Right lobe of liver (tissue), 6 donors: ENCODE measurements at regions not wholly inside any gene's neighbourhood (a gene's known extent, or its start where the extent isn't known, plus 50 kb on each side); places are given as distances from the start of the nearest gene placed in this dataset.
"Not testable (repeated sequence)": the region's sequence is repeated elsewhere in the genome, so short reads cannot be mapped to it uniquely, and the experiment has no call there.

Source experiments
- ATAC-seq, 4 donors: fragments of 200-7000 bp; cut with Tn5 transposase; one replicate each; pipeline ENCODE4 v1.9.1; 2020; ENCODE audit warnings: mild to moderate bottlenecking in 4 of 4, moderate library complexity in 4 of 4
- DNase-seq, 3 donors: peaks; one replicate each; pipeline ENCODE4 v3.0.0-alpha.2; 2020
- H3K27ac ChIP-seq, 3 donors: fragments of 200-600 bp; one replicate each; pipeline ENCODE4 v1.8.0; 2022
- H3K27me3 ChIP-seq, 2 donors: fragments of 200-600 bp; one replicate each; pipeline ENCODE4 v1.8.0; 2022
- H3K36me3 ChIP-seq, 4 donors: fragments of 200-600 bp; sonication (generic) in 1 of 4; one replicate each; pipeline versions ENCODE4 v1.5.1 to v1.8.0; 2017 to 2022; ENCODE audit warnings: control low read depth in 1 of 4
- H3K4me1 ChIP-seq, 4 donors: fragments of 200-600 bp; sonication (generic) in 1 of 4; one replicate each; pipeline versions ENCODE4 v1.5.1 to v1.8.0; 2017 to 2022; ENCODE audit warnings: control low read depth in 1 of 4
- H3K4me3 ChIP-seq, 3 donors: fragments of 200-600 bp; one replicate each; pipeline ENCODE4 v1.8.0; 2022
- H3K9me3 ChIP-seq, 4 donors: fragments of 200-600 bp; sonication (generic) in 1 of 4; one replicate each; pipeline versions ENCODE4 v1.5.1 to v1.8.0; 2017 to 2022; ENCODE audit warnings: control low read depth in 1 of 4
- CTCF ChIP-seq, 4 donors: fragments of 200-600 bp in 3 of 4; fragments of 450-650 bp in 1 of 4; IDR thresholded peaks; one replicate each; pipeline versions ENCODE4 v1.5.1 to v1.8.0; 2016 to 2022; ENCODE audit warnings: antibody characterized with exemption in 4 of 4, mild to moderate bottlenecking in 2 of 4
- POLR2A ChIP-seq: fragments of 450-650 bp; IDR thresholded peaks from one replicate; pipeline ENCODE4 v1.6.1; 2017; ENCODE audit warnings: antibody characterized with exemption, mild to moderate bottlenecking
- WGBS: methylation state at CpG from one replicate; pipeline ENCODE4 v1.1.6; 2018; ENCODE audit warnings: low coverage, low lambda C conversion rate; ENCODE audit not compliant: insufficient coverage; ENCODE audit errors: missing lambda C conversion rate; 5-methylcytosine and 5-hydroxymethylcytosine counted together
- intact Hi-C, 2 donors: fragments of 100-400 bp; cut with DNase I; formaldehyde crosslinking; loops; one replicate each; pipeline versions ENCODE4 v1.11.2 to v1.14.1; 2022
- donor health status: DM: no; HTN: yes; CAD: no.
- donor health status: DM: no; HTN: no; CAD: no.
- donor health status: DM: no; HTN: no; CAD: no.
- donor health status: DM: no; HTN: yes; CAD: no.
- donor health status: DM: no; HTN: yes; CAD: no.

- no peaks in the 10 kb centered on the region for H3K4me1 ChIP-seq
- no peaks in the 10 kb centered on the region for H3K27me3 ChIP-seq
- no peak for TF ChIP-seq CTCF (IDR thresholded peaks at IDR 0.05)
- no peaks in the 10 kb centered on the region for H3K9me3 ChIP-seq
- no peaks in the 10 kb centered on the region for H3K36me3 ChIP-seq
- H3K4me3 ChIP-seq = no peak overlapping the region
- intact Hi-C loops = no loop called here
- ATAC-seq (peak in 1 of 4 donors; percentile 53), DNase-seq (no peak)
- no peak overlapping the region for H3K27ac ChIP-seq
These were observed 232.5 kb downstream of the PARP8 start for GRCh38 chr5:50898966-50899365.

- intact Hi-C loops = no loop called here
- Histone ChIP-seq H3K4me1 (no peaks in the 10 kb centered on the region), H3K4me3 (no peak overlapping the region), H3K27ac (no peak overlapping the region), H3K36me3 (no peaks in the 10 kb centered on the region), H3K27me3 (no peaks in the 10 kb centered on the region), H3K9me3 (no peaks in the 10 kb centered on the region)
- ATAC-seq (no peak), DNase-seq (no peak)
- 64% methylated on average over 2 of the region's 3 CpGs for WGBS
- TF ChIP-seq POLR2A = no peak
- no peak for TF ChIP-seq CTCF (IDR thresholded peaks at IDR 0.05)
These were observed 234.6 kb downstream of the PARP8 start for GRCh38 chr5:50900952-50901510.

- ATAC-seq (no peak), DNase-seq (no peak)
- TF ChIP-seq CTCF (IDR thresholded peaks at IDR 0.05) (no peak), POLR2A (no peak)
- H3K4me3 ChIP-seq = no peak overlapping the region
- H3K27ac ChIP-seq = no peak overlapping the region
- H3K9me3 ChIP-seq = no peaks in the 10 kb centered on the region
- 77% methylated on average over 2 of the region's 2 CpGs for WGBS
- H3K27me3 ChIP-seq = no peaks in the 10 kb centered on the region
- H3K36me3 ChIP-seq = no peaks in the 10 kb centered on the region
- H3K4me1 ChIP-seq = no peaks in the 10 kb centered on the region
- intact Hi-C loops = no loop called here
These were observed 237.2 kb downstream of the PARP8 start for GRCh38 chr5:50903651-50904050.

GRCh38 chr5:50905996-50906570 lies 239.6 kb downstream of the PARP8 start:
- Histone ChIP-seq H3K9me3 (no peaks in the 10 kb centered on the region), H3K4me1 (no peaks in the 10 kb centered on the region), H3K27me3 (no peaks in the 10 kb centered on the region), H3K36me3 (no peaks in the 10 kb centered on the region), H3K27ac (no peak overlapping the region), H3K4me3 (no peak overlapping the region)
- TF ChIP-seq POLR2A = no peak
- no peak for TF ChIP-seq CTCF (IDR thresholded peaks at IDR 0.05)
- DNase-seq (no peak), ATAC-seq (no peak)
- intact Hi-C loops = no loop called here
- WGBS = 58% methylated on average over 2 of the region's 2 CpGs

- H3K9me3 ChIP-seq, DNase-seq, H3K27ac ChIP-seq, ATAC-seq, H3K27me3 ChIP-seq, intact Hi-C loops, H3K36me3 ChIP-seq, H3K4me3 ChIP-seq, H3K4me1 ChIP-seq: not testable (repeated sequence)
- WGBS = 92% methylated on average over 13 of the region's 13 CpGs
These were observed 253.7 kb downstream of the PARP8 start for GRCh38 chr5:50920160-50920559.
